H9 (cell line): ENCODE measurements at regions not wholly inside any gene's neighbourhood (a gene's known extent, or its start where the extent isn't known, plus 50 kb on each side); places are given as distances from the start of the nearest gene placed in this dataset.
A peak's percentile ranks its signal among the peaks of the same experiment; 100 is the strongest.

Experiments used
- DNase-seq: peaks from one replicate; pipeline ENCODE4 v3.0.0-alpha.2; 2017
- H2AFZ ChIP-seq: one replicate; pipeline ENCODE4 v1.6.1; 2013; ENCODE audit warnings: mild to moderate bottlenecking, low read length, control low read depth, moderate library complexity
- H2AK5ac ChIP-seq: 2 replicates; pipeline ENCODE4 v1.6.1; 2013; ENCODE audit warnings: low read length, control low read depth, mixed read lengths; ENCODE audit not compliant: insufficient read length
- H2BK120ac ChIP-seq: one replicate; pipeline ENCODE4 v1.6.1; 2013; ENCODE audit warnings: low read depth, mild to moderate bottlenecking, low read length, control low read depth, inconsistent platforms; ENCODE audit not compliant: poor library complexity, severe bottlenecking
- H2BK12ac ChIP-seq: 2 replicates; pipeline ENCODE4 v1.6.1; 2013; ENCODE audit warnings: low read length, control low read depth, mixed read lengths, low read depth; ENCODE audit not compliant: insufficient read length
- H2BK15ac ChIP-seq: 2 replicates; pipeline ENCODE4 v1.6.1; 2013; ENCODE audit warnings: low read depth, low read length, control low read depth
- H2BK20ac ChIP-seq: one replicate; pipeline ENCODE4 v1.6.1; 2013; ENCODE audit warnings: low read depth, mild to moderate bottlenecking, low read length, control low read depth, inconsistent platforms; ENCODE audit not compliant: poor library complexity, severe bottlenecking
- H2BK5ac ChIP-seq: 2 replicates; pipeline ENCODE4 v1.6.1; 2013; ENCODE audit warnings: low read length, control low read depth, mixed read lengths; ENCODE audit not compliant: insufficient read length
- H3K14ac ChIP-seq: 2 replicates; pipeline ENCODE4 v1.6.1; 2013; ENCODE audit warnings: low read length, control low read depth; ENCODE audit not compliant: insufficient read depth
- H3K18ac ChIP-seq: 2 replicates; pipeline ENCODE4 v1.6.1; 2013; ENCODE audit warnings: low read depth, mild to moderate bottlenecking, mixed read lengths, low read length, control low read depth; ENCODE audit not compliant: insufficient read length
- H3K23ac ChIP-seq: 2 replicates; pipeline ENCODE4 v1.6.1; 2013; ENCODE audit warnings: low read length, control low read depth, mixed read lengths, low read depth; ENCODE audit not compliant: insufficient read length
- H3K23me2 ChIP-seq: 2 replicates; pipeline ENCODE4 v1.6.1; 2013; ENCODE audit warnings: low read depth, mild to moderate bottlenecking, mixed read lengths, low read length, control low read depth; ENCODE audit not compliant: insufficient read length, poor library complexity, severe bottlenecking
- H3K27ac ChIP-seq: 2 replicates; pipeline ENCODE4 v1.5.1; 2013; ENCODE audit warnings: low read length, control low read depth, mixed read lengths, low read depth; ENCODE audit not compliant: insufficient read length
- H3K27me3 ChIP-seq: 2 replicates; pipeline ENCODE4 v1.6.1; 2013; ENCODE audit warnings: low read length, control low read depth, inconsistent platforms; ENCODE audit not compliant: insufficient read depth
- H3K4ac ChIP-seq: 2 replicates; pipeline ENCODE4 v1.6.1; 2013; ENCODE audit warnings: low read depth, mild to moderate bottlenecking, control low read depth, inconsistent platforms, low read length, moderate library complexity
- H3K4me1 ChIP-seq: 2 replicates; pipeline ENCODE4 v1.6.1; 2013; ENCODE audit warnings: low read length, control low read depth, inconsistent platforms; ENCODE audit not compliant: insufficient read depth
- H3K4me2 ChIP-seq: 2 replicates; pipeline ENCODE4 v1.6.1; 2013; ENCODE audit warnings: low read length, control low read depth, mixed read lengths; ENCODE audit not compliant: insufficient read length, insufficient read depth
- H3K56ac ChIP-seq: 2 replicates; pipeline ENCODE4 v1.6.1; 2013; ENCODE audit warnings: low read depth, mild to moderate bottlenecking, mixed read lengths, low read length, control low read depth; ENCODE audit not compliant: insufficient read length
- H3K79me1 ChIP-seq: 2 replicates; pipeline ENCODE4 v1.6.1; 2013; ENCODE audit warnings: low read depth, mild to moderate bottlenecking, moderate library complexity, low read length, control low read depth, inconsistent platforms; ENCODE audit not compliant: insufficient read depth, poor library complexity, severe bottlenecking
- H3K79me2 ChIP-seq: 2 replicates; pipeline ENCODE4 v1.6.1; 2013; ENCODE audit warnings: low read length, control low read depth, inconsistent platforms; ENCODE audit not compliant: insufficient read depth
- H3K9ac ChIP-seq: 2 replicates; pipeline ENCODE4 v1.6.1; 2013; ENCODE audit warnings: low read length, control low read depth, mixed read lengths; ENCODE audit not compliant: insufficient read length; ENCODE audit errors: extremely low read depth
- H3K9me3 ChIP-seq: one replicate; pipeline ENCODE4 v1.6.1; 2013; ENCODE audit warnings: low read depth, low read length, inconsistent platforms; ENCODE audit not compliant: control insufficient read depth
- H3T11ph ChIP-seq: one replicate; pipeline ENCODE4 v1.6.1; 2013; ENCODE audit warnings: mild to moderate bottlenecking, low read length, control low read depth, inconsistent platforms
- H4K20me1 ChIP-seq: one replicate; pipeline ENCODE4 v1.6.1; 2013; ENCODE audit not compliant: control insufficient read depth, insufficient read length, insufficient read depth
- H4K5ac ChIP-seq: 2 replicates; pipeline ENCODE4 v1.6.1; 2013; ENCODE audit warnings: low read depth, mild to moderate bottlenecking, mixed read lengths, low read length, control low read depth; ENCODE audit not compliant: insufficient read length
- H4K8ac ChIP-seq: replicated peaks from 2 replicates; pipeline ENCODE4 v1.6.1; 2013; ENCODE audit warnings: low read length, control low read depth, mixed read lengths, low read depth; ENCODE audit not compliant: insufficient read length
- H4K91ac ChIP-seq: 2 replicates; pipeline ENCODE4 v1.6.1; 2013; ENCODE audit warnings: low read depth, mild to moderate bottlenecking, moderate library complexity, mixed read lengths, low read length, control low read depth; ENCODE audit not compliant: insufficient read length
- H3K27ac Mint-ChIP-seq, 3 experiments: 2 replicates in 2 of 3; 3 replicates in 1 of 3; pipeline ENCODE4 v1.8.0; 2020 to 2021; ENCODE audit warnings: mixed read lengths in 3 of 3, mild to moderate bottlenecking in 1 of 3, moderate library complexity in 1 of 3
- H3K27me3 Mint-ChIP-seq: 2 replicates; pipeline ENCODE4 v1.8.0; 2021; ENCODE audit warnings: low read depth, mild to moderate bottlenecking, moderate library complexity, mixed read lengths
- H3K36me3 Mint-ChIP-seq, 3 experiments: 2 replicates in 2 of 3; 3 replicates in 1 of 3; pipeline ENCODE4 v1.8.0; 2020 to 2021; ENCODE audit warnings: low read depth in 3 of 3, mixed read lengths in 3 of 3; ENCODE audit not compliant: insufficient read depth in 1 of 3
- H3K4me1 Mint-ChIP-seq, 2 experiments: 2 replicates each; pipeline ENCODE4 v1.8.0; 2020; ENCODE audit warnings: mixed read lengths in 2 of 2
- H3K4me3 Mint-ChIP-seq, 2 experiments: 2 replicates in 1 of 2; 3 replicates in 1 of 2; pipeline ENCODE4 v1.8.0; 2020 to 2021; ENCODE audit warnings: mild to moderate bottlenecking in 2 of 2, mixed read lengths in 2 of 2, moderate library complexity in 1 of 2
- H3K9me3 Mint-ChIP-seq, 2 experiments: 2 replicates in 1 of 2; 3 replicates in 1 of 2; pipeline ENCODE4 v1.8.0; 2020; ENCODE audit warnings: mild to moderate bottlenecking in 2 of 2, mixed read lengths in 2 of 2, moderate library complexity in 1 of 2
- CTCF ChIP-seq: fragments of 200-600 bp; sonication (generic); conservative IDR thresholded peaks from 3 replicates; pipeline ENCODE4 v1.8.0; 2021; ENCODE audit warnings: antibody characterized with exemption, mild to moderate bottlenecking
- WGBS: extraction: QIAGEN DNeasy Blood & Tissue Kit; methylation state at CpG from one replicate; pipeline ENCODE4 v1.1.7; 2013; ENCODE audit warnings: missing lambda C conversion rate, low lambda C conversion rate, mixed read lengths; ENCODE audit not compliant: insufficient read length; ENCODE audit errors: extremely low coverage; 5-methylcytosine and 5-hydroxymethylcytosine counted together

- Histone ChIP-seq H4K91ac (no peak overlapping the region), H3K14ac (no peak overlapping the region), H3K23me2 (no peaks in the 10 kb centered on the region), H3K27ac (no peak overlapping the region), H3K4me1 (no peaks in the 10 kb centered on the region), H3T11ph (no peak overlapping the region), H4K20me1 (no peaks in the 10 kb centered on the region), H3K79me2 (no peaks in the 10 kb centered on the region), H2BK120ac (no peak overlapping the region), H3K79me1 (no peaks in the 10 kb centered on the region), H2BK15ac (no peak overlapping the region), H3K23ac (no peak overlapping the region), H2AFZ (no peak overlapping the region), H3K56ac (no peak overlapping the region), H2BK12ac (no peak overlapping the region), H3K27me3 (no peaks in the 10 kb centered on the region; the same call in 1 of the 2 replicates), H3K9me3 (no peaks in the 10 kb centered on the region), H2BK20ac (no peak overlapping the region), H4K8ac (no peak overlapping the region), H3K4ac (no peak overlapping the region), H4K5ac (no peak overlapping the region), H3K18ac (no peak overlapping the region), H3K9ac (no peak overlapping the region), H2AK5ac (no peak overlapping the region), H2BK5ac (no peak overlapping the region), H3K4me2 (no peak overlapping the region)
- Mint-ChIP-seq H3K36me3 (no peaks in the 10 kb centered on the region), H3K4me3 (no peak overlapping the region), H3K9me3 (no peaks in the 10 kb centered on the region), H3K27ac (0 out of 7 replicates have a peak overlapping the region, but pooled peaks of 1 of the 3 experiments have one; percentile 21), H3K27me3 (no peaks in the 10 kb centered on the region), H3K4me1 (peaks cover 5 to 6% of the 10 kb centered on the region in 2 experiments; a peak in 2 of 4 replicates)
- DNase-seq, result no peak
- no CpG with 5 or more reads among the region's 1 CpG for WGBS
- no peak for TF ChIP-seq CTCF
These were observed 314.3 kb downstream of the FSIP2 start for GRCh38 chr2:186052930-186053329.
